GM21576 (cell line): ENCODE measurements at regions not wholly inside any gene's neighbourhood (a gene's known extent, or its start where the extent isn't known, plus 50 kb on each side); places are given as distances from the start of the nearest gene placed in this dataset.

Experiments
- ATAC-seq: cut with Tn5 transposase; IDR thresholded peaks from one replicate; pipeline ENCODE4 v1.9.1; 2021; ENCODE audit warnings: mild to moderate bottlenecking, moderate library complexity; ENCODE audit not compliant: unreplicated experiment

- ATAC-seq, result no peak
Measured at GRCh38 chr2:150020937-150021673, 433.5 kb upstream of the MMADHC start.

DNA sequence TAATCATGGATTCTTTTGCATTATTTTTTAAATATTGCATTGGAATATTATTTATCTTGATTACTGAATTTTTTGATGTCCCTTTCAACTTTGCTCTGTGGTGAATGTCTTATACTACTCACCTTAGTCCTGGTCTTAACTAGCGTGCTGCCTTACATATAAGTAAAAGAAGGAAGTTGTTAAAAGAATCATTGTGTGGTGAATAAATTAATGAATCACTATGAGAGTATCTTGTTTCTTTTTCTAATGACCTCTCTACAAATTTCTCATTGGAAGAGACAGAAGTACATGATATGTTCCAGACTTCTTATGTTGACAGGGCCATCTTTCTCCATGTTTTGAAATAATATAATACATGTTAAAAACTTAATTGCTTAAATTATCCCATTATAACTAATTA lies 432.6 kb upstream of the MMADHC start:
- no peak for ATAC-seq

DNA sequence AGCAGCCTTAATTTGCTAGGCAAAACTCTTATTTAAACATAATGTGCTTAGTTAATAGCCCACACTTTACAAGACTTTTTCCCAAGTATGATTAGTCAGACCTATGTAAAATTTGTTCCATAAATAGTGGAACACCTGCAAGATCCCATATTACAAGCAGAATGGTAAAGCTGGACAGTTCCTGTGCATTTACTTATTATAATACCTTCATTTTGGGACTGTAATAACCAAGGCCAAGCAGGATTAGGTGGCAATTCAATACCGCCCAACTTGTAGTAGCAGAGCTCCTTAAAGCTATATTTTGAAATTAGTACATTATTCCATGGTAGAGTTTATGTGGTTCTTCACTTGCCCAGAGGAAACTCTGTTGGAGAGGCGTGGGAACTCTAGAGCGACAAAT lies 431.5 kb upstream of the MMADHC start:
- ATAC-seq, result no peak

- ATAC-seq, result no peak
Measured at GRCh38 chr2:150012986-150013385, 425.4 kb upstream of the MMADHC start.

DNA sequence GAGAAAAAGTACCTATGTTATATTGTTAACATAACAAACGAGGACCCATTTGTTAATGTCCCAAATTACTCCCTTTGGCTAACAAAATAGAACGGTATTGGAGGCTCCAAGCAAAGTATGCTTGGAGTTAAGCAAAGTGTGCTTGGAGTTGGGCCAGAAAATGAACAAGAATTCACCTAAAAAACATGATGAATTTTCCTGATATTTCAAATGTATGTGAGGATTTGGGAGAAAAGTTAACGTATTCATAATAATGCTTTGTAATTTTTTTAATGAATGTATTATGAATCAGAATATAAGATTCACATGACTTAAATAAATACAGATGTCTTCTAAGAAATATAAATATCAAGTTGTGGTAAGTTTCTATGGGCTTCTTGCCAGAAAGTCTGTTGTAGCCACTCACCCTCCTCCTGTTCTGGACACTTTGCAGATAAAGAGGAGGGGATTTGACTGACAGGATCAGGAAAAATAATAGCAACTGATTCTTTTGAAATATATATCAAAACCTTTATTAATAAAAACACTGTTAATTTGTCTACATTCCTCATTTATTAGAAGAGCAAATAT lies 423.7 kb upstream of the MMADHC start:
- ATAC-seq, result no peak

- ATAC-seq, result no peak
Measured at GRCh38 chr2:150008901-150009300, 421.3 kb upstream of the MMADHC start.

GRCh38 chr2:150007815-150008430 lies 420.3 kb upstream of the MMADHC start:
- no peak for ATAC-seq

DNA sequence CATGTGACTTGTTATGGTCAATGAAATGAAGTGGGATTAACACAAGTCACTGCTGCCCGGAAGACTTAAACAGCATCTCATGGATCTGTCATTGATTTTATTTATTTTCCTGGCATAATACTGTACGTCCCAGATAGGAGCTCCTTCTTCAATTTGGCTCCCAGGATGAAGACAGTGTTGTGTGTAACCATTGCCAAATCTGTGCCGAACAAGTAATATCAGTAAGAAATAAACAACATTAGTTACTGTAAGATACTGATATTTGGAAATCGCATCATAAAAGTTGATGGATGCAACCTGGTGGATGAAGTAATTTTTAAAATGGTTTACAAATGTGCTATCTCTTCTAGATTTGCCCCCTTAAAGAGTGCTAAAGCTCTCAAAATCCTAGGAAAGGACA lies 419.0 kb upstream of the MMADHC start:
- ATAC-seq, result no peak

DNA sequence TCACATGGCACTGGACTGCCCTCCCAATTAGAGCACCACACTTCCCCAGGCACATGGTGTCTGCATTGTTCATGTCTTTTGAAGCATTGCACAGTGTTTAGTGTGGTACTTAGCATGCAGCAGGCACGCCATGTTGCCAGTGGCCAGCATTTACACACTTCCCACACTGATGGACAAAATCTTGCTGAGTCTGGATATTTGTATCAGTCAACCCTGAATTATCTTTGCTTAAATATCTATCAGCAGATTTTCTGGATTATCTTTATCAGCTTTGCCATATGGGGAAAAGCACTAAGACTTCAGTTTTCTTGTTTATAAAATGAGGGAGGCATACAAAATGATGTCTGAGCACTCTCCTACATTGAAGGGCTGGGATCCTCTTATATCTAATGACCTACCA lies 416.0 kb upstream of the MMADHC start:
- no peak for ATAC-seq

- no peak for ATAC-seq
Measured at GRCh38 chr2:150001788-150002187, 414.2 kb upstream of the MMADHC start.

GRCh38 chr2:149996901-149997300 lies 409.3 kb upstream of the MMADHC start:
- ATAC-seq, result no peak

GRCh38 chr2:149994057-149994728 lies 406.6 kb upstream of the MMADHC start:
- ATAC-seq, result no peak

DNA sequence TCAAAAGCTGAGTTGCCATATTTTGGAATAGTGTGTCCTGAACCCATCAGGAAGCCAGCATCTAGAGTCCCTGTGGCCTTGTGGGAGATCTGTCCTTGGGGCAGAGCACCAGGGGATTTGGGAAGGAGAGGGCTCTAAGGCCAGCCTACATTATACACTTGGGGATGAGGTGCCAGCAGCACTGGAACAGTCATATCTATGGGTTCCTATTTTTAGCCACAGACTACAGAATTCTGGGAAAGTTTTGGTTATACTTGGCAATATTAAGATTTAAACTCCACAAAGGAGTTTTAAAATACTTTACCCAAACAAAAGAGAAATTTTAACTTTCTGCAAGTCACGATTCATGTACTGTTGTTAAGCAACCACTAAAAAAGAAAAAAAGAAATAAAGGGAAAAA lies 405.7 kb upstream of the MMADHC start:
- ATAC-seq, result no peak

DNA sequence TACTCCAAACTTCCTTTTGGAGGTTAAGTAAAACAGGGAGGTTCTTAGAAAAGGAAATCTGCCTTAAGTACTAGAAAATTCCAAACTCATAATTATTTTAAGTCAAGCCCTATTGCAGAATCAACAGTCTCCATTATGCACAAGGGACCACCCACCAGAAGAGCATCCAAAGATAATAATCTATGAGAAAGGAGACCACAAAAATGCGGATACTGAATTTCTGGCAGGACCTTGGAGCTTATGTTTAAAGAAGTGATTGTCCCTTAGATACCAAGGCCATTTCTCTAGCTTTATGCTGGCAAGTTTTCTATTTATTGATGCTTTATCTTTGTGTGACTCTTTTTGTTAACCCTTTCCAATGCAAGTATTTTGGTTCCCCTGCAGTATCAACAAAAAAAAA lies 404.0 kb upstream of the MMADHC start:
- no peak for ATAC-seq

GRCh38 chr2:149990965-149991364 lies 403.4 kb upstream of the MMADHC start:
- ATAC-seq, result no peak

DNA sequence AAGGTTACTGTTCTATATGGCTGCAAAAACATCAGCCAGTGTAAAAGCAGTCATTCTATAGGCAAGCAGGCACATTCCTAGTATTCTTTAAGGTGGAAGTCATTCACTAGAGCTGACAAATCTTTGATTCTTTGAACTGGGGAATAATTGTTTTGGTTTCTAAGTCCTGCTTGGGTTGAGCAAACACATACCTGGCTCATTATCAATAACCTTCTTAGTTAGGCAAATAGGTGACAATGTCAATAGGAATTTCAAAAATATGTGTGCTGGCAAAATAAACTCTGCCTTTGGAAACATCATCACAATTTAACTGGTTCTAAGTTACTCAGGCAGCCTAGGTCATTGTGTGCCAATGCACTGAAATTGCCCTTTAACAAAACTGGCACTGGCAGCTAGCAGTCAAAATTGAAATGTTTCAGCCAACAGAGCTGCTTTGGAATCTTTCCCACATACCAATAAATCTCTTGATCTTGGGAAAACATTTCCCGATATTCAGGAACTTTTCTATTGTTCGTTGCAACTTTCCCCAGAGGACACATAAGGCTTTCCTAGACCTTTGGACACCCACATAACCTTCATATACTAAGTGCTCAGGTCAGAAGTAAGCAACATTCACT lies 402.0 kb upstream of the MMADHC start:
- no peak for ATAC-seq

DNA sequence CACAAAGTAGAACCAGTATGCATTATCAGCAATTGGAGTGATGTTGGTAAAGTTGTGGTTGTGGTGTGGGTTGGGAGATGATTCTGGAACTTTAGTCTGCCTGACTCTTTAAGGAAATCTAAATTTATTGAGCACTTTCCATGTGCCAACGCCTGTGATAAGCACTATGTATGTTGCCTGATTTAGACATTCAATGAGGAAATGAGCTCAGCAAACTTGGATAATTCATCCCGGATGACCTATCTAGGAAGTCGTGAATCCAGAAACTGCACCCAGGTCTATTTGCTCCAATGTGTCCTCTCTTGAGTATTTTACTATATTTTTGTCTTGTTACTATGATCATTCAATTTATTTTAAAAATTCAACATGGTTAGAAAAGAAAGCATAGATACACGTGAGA lies 400.8 kb upstream of the MMADHC start:
- ATAC-seq, result no peak

GRCh38 chr2:149986861-149987260 lies 399.3 kb upstream of the MMADHC start:
- no peak for ATAC-seq

- ATAC-seq, result no peak
Measured at GRCh38 chr2:149984311-149984710, 396.7 kb upstream of the MMADHC start.

GRCh38 chr2:149972066-149972465 lies 384.5 kb upstream of the MMADHC start:
- no peak for ATAC-seq

DNA sequence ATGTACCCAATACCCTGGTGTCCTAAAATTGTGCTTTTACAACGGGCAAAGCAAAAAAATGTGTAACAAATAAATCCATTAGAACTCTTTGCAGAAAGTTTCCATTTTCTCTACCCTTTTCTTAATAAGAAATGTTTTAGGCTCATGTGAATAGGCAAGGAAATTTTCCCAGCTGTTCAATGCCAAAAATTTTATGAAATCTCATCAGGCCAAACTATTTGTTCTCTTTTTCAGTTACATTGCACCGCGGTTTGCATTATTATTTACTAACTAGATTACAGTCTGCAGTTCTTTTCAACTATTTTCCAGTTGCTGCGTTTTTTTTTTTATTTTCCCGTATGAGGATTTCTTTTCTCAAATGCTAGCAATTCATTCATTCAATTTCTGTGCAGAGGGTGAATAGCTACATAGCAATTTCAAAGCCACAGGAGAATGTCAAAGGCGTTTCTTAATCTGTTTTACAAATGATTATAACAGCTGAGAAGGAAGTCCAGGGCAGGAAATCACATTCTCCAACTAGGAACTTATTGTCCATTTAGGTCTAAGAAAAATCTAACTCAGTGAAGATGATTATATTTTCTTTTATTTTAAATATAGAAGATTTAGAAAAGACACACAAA lies 367.5 kb upstream of the MMADHC start:
- ATAC-seq, result no peak
